ENCODE measurements at regions not wholly inside any gene's neighbourhood (a gene's known extent, or its start where the extent isn't known, plus 50 kb on each side); places are given as distances from the start of the nearest gene placed in this dataset.

GRCh38 chr7:34242391-34242790 lies 337.1 kb downstream of the BMPER start:
- TF ChIP-seq POLR2AphosphoS5 (IDR thresholded peaks at IDR 0.05; ENCODE audit: borderline replicate concordance, low read depth, low read length) (no peak), EZH2 (IDR thresholded peaks at IDR 0.05) (no peak), FOXP2 (optimal IDR thresholded peaks at IDR 0.05; ENCODE audit: control extremely low read depth, extremely low read length, insufficient read depth) (no peak)
